ENCODE measurements at regions not wholly inside any gene's neighbourhood (a gene's known extent, or its start where the extent isn't known, plus 50 kb on each side); places are given as distances from the start of the nearest gene placed in this dataset.

- DNase-seq: no peak
- Mint-ChIP-seq H3K4me3 (no peak overlapping the region), H3K27ac (no peak overlapping the region), H3K36me3 (ENCODE audit: low read depth) (no peaks in the 10 kb centered on the region), H3K9me3 (peaks cover 10% of the 10 kb centered on the region), H3K27me3 (ENCODE audit: insufficient read depth) (peaks cover 3% of the 10 kb centered on the region), H3K4me1 (peaks cover 53% of the 10 kb centered on the region)
- peaks cover 6% of the 10 kb centered on the region for H3K9me3 ChIP-seq (ENCODE audit: control insufficient read depth, low read length)
- WGBS, 2 experiments (ENCODE audit: insufficient coverage in 1 of 2, insufficient read length in 1 of 2): 88 to 100% methylated on average over 2 to 3 of the region's 4 CpGs
- TF ChIP-seq CTCF (conservative IDR thresholded peaks at IDR 0.05): no peak
- peaks cover 16% of the 10 kb centered on the region for H3K4me1 ChIP-seq (ENCODE audit: control insufficient read depth, insufficient read depth, low read length)
- no peak overlapping the region for H3K9ac ChIP-seq (ENCODE audit: extremely low read depth, low read length, poor library complexity, severe bottlenecking)
- no peak overlapping the region for H3K27ac ChIP-seq (ENCODE audit: low read depth, low read length)
- no peak overlapping the region for H3K4me3 ChIP-seq (ENCODE audit: low read length)
- H3K27me3 ChIP-seq (ENCODE audit: control insufficient read depth, insufficient read depth, low read length, poor library complexity, severe bottlenecking): no peaks in the 10 kb centered on the region
- H3K36me3 ChIP-seq (ENCODE audit: control insufficient read depth, insufficient read depth, low read length): no peaks in the 10 kb centered on the region
Measured at GRCh38 chr3:64913515-64913914, 225.7 kb upstream of the ADAMTS9 start.

GRCh38 chr3:64911138-64911537 lies 223.3 kb upstream of the ADAMTS9 start:
- Histone ChIP-seq H3K27ac (ENCODE audit: low read depth, low read length) (no peak overlapping the region), H3K27me3 (ENCODE audit: control insufficient read depth, insufficient read depth, low read length, poor library complexity, severe bottlenecking) (no peaks in the 10 kb centered on the region), H3K36me3 (ENCODE audit: control insufficient read depth, insufficient read depth, low read length) (no peaks in the 10 kb centered on the region), H3K4me1 (ENCODE audit: control insufficient read depth, insufficient read depth, low read length) (peaks cover 11% of the 10 kb centered on the region), H3K9ac (ENCODE audit: extremely low read depth, low read length, poor library complexity, severe bottlenecking) (no peak overlapping the region), H3K9me3 (ENCODE audit: control insufficient read depth, low read length) (peaks cover 6% of the 10 kb centered on the region), H3K4me3 (ENCODE audit: low read length) (no peak overlapping the region)
- no peak for TF ChIP-seq CTCF (conservative IDR thresholded peaks at IDR 0.05)
- Mint-ChIP-seq H3K4me1 (peaks cover 48% of the 10 kb centered on the region), H3K4me3 (no peak overlapping the region), H3K27me3 (ENCODE audit: insufficient read depth) (peaks cover 3% of the 10 kb centered on the region), H3K36me3 (ENCODE audit: low read depth) (no peaks in the 10 kb centered on the region), H3K27ac (no peak overlapping the region), H3K9me3 (peaks cover 10% of the 10 kb centered on the region)
- 95 to 100% methylated on average over 1 to 2 of the region's 2 CpGs for WGBS, 2 experiments (ENCODE audit: insufficient coverage in 1 of 2, insufficient read length in 1 of 2)
- no peak for DNase-seq

- no peak overlapping the region for H3K4me3 Mint-ChIP-seq
- WGBS, 2 experiments (ENCODE audit: insufficient coverage in 1 of 2, insufficient read length in 1 of 2): 60 to 63% methylated on average over 3 to 4 of the region's 4 CpGs
- H3K4me1 Mint-ChIP-seq: peaks cover 51% of the 10 kb centered on the region
- peak; percentile 83 for DNase-seq
- Histone ChIP-seq H3K4me3 (ENCODE audit: low read length) (no peak overlapping the region), H3K4me1 (ENCODE audit: control insufficient read depth, insufficient read depth, low read length) (peaks cover 11% of the 10 kb centered on the region), H3K9ac (ENCODE audit: extremely low read depth, low read length, poor library complexity, severe bottlenecking) (no peak overlapping the region), H3K27me3 (ENCODE audit: control insufficient read depth, insufficient read depth, low read length, poor library complexity, severe bottlenecking) (no peaks in the 10 kb centered on the region), H3K27ac (ENCODE audit: low read depth, low read length) (no peak overlapping the region), H3K9me3 (ENCODE audit: control insufficient read depth, low read length) (peaks cover 6% of the 10 kb centered on the region), H3K36me3 (ENCODE audit: control insufficient read depth, insufficient read depth, low read length) (no peaks in the 10 kb centered on the region)
- H3K36me3 Mint-ChIP-seq (ENCODE audit: low read depth): no peaks in the 10 kb centered on the region
- no peak for TF ChIP-seq CTCF (conservative IDR thresholded peaks at IDR 0.05)
- no peak overlapping the region for H3K27ac Mint-ChIP-seq
- peaks cover 10% of the 10 kb centered on the region for H3K9me3 Mint-ChIP-seq
- H3K27me3 Mint-ChIP-seq (ENCODE audit: insufficient read depth): peaks cover 2% of the 10 kb centered on the region
Measured at GRCh38 chr3:64909757-64910467, 222.1 kb upstream of the ADAMTS9 start.

All from endodermal cell (in vitro differentiated cells).